ENCODE measurements at regions not wholly inside any gene's neighbourhood (a gene's known extent, or its start where the extent isn't known, plus 50 kb on each side); places are given as distances from the start of the nearest gene placed in this dataset.

- Histone ChIP-seq H3K4me3 (ENCODE audit: low read depth, low read length) (no peak overlapping the region), H3K36me3 (ENCODE audit: control insufficient read depth, insufficient read depth, low read length) (no peaks in the 10 kb centered on the region), H3K27me3 (ENCODE audit: control insufficient read depth, insufficient read depth, low read length) (no peaks in the 10 kb centered on the region)
- TF ChIP-seq CTCF (IDR thresholded peaks at IDR 0.05; ENCODE audit: insufficient read depth, low read length, severe bottlenecking), result no peak
- DNase-seq (ENCODE audit: low read depth), result no peak
- no peak for FAIRE-seq
Measured at GRCh38 chr10:29843143-29843542, 208.4 kb upstream of the SVIL start.

GRCh38 chr10:29841724-29842649, 207.2 kb upstream of the SVIL start:
- TF ChIP-seq CTCF (IDR thresholded peaks at IDR 0.05; ENCODE audit: insufficient read depth, low read length, severe bottlenecking), result no peak
- FAIRE-seq (no peak), DNase-seq (ENCODE audit: low read depth) (peak; percentile 62)
- Histone ChIP-seq H3K4me3 (ENCODE audit: low read depth, low read length) (no peak overlapping the region), H3K27me3 (ENCODE audit: control insufficient read depth, insufficient read depth, low read length) (no peaks in the 10 kb centered on the region), H3K36me3 (ENCODE audit: control insufficient read depth, insufficient read depth, low read length) (no peaks in the 10 kb centered on the region)

- no peak for FAIRE-seq
- DNase-seq (ENCODE audit: low read depth), result peak; percentile 4
- no peak for TF ChIP-seq CTCF (IDR thresholded peaks at IDR 0.05; ENCODE audit: insufficient read depth, low read length, severe bottlenecking)
- Histone ChIP-seq H3K4me3 (ENCODE audit: low read depth, low read length) (no peak overlapping the region), H3K27me3 (ENCODE audit: control insufficient read depth, insufficient read depth, low read length) (no peaks in the 10 kb centered on the region), H3K36me3 (ENCODE audit: control insufficient read depth, insufficient read depth, low read length) (no peaks in the 10 kb centered on the region)
Measured at GRCh38 chr10:29840516-29841276, 205.9 kb upstream of the SVIL start.

- TF ChIP-seq CTCF (IDR thresholded peaks at IDR 0.05; ENCODE audit: insufficient read depth, low read length, severe bottlenecking), result no peak
- Histone ChIP-seq H3K4me3 (ENCODE audit: low read depth, low read length) (no peak overlapping the region), H3K27me3 (ENCODE audit: control insufficient read depth, insufficient read depth, low read length) (no peaks in the 10 kb centered on the region), H3K36me3 (ENCODE audit: control insufficient read depth, insufficient read depth, low read length) (no peaks in the 10 kb centered on the region)
- DNase-seq (ENCODE audit: low read depth) (peak; percentile 97), FAIRE-seq (peak; percentile 86)
Measured at GRCh38 chr10:29839826-29840515, 205.2 kb upstream of the SVIL start.

- no peak overlapping the region for H3K4me3 ChIP-seq (ENCODE audit: low read depth, low read length)
- H3K36me3 ChIP-seq (ENCODE audit: control insufficient read depth, insufficient read depth, low read length), result no peaks in the 10 kb centered on the region
- no peak for DNase-seq (ENCODE audit: low read depth)
- FAIRE-seq, result no peak
- no peak for TF ChIP-seq CTCF (IDR thresholded peaks at IDR 0.05; ENCODE audit: insufficient read depth, low read length, severe bottlenecking)
- no peaks in the 10 kb centered on the region for H3K27me3 ChIP-seq (ENCODE audit: control insufficient read depth, insufficient read depth, low read length)
Measured at GRCh38 chr10:29838539-29838938, 203.8 kb upstream of the SVIL start.
